Lower lobe of right lung (tissue), 2 donors: ENCODE measurements at regions not wholly inside any gene's neighbourhood (a gene's known extent, or its start where the extent isn't known, plus 50 kb on each side); places are given as distances from the start of the nearest gene placed in this dataset.

ENCODE experiments used
- ATAC-seq, 2 donors: fragments of 200-7000 bp; cut with Tn5 transposase; one replicate each; pipeline ENCODE4 v1.9.1; 2020 to 2022; ENCODE audit warnings: mild to moderate bottlenecking in 2 of 2, moderate library complexity in 2 of 2
- DNase-seq: peaks from one replicate; pipeline ENCODE4 v3.0.0-alpha.2; 2020
- H3K27ac ChIP-seq: fragments of 200-600 bp; one replicate; pipeline ENCODE4 v1.8.0; 2022
- H3K27me3 ChIP-seq: fragments of 200-600 bp; one replicate; pipeline ENCODE4 v1.8.0; 2022; ENCODE audit warnings: low read depth
- H3K36me3 ChIP-seq: fragments of 200-600 bp; one replicate; pipeline ENCODE4 v1.8.0; 2022; ENCODE audit warnings: mild to moderate bottlenecking
- H3K4me1 ChIP-seq: fragments of 200-600 bp; one replicate; pipeline ENCODE4 v1.8.0; 2022
- H3K4me3 ChIP-seq: fragments of 200-600 bp; one replicate; pipeline ENCODE4 v1.8.0; 2022; ENCODE audit warnings: mild to moderate bottlenecking
- H3K9me3 ChIP-seq: fragments of 200-600 bp; one replicate; pipeline ENCODE4 v1.8.0; 2022
- intact Hi-C: fragments of 100-400 bp; cut with DNase I; formaldehyde crosslinking; loops from one replicate; pipeline ENCODE4 v1.11.0; 2022
- TF ChIP-seq, protein P1 (sequence below): fragments of 200-600 bp; IDR thresholded peaks from one replicate; pipeline ENCODE4 v1.8.0; 2022; ENCODE audit warnings: antibody characterized with exemption, mild to moderate bottlenecking
- donor health status: DM: no; HTN: yes; CAD: no; lungs with severe emphysema.

- ATAC-seq: no peak
- no peaks in the 10 kb centered on the region for H3K27me3 ChIP-seq
- H3K4me3 ChIP-seq: no peak overlapping the region
- TF ChIP-seq, protein P1, sequence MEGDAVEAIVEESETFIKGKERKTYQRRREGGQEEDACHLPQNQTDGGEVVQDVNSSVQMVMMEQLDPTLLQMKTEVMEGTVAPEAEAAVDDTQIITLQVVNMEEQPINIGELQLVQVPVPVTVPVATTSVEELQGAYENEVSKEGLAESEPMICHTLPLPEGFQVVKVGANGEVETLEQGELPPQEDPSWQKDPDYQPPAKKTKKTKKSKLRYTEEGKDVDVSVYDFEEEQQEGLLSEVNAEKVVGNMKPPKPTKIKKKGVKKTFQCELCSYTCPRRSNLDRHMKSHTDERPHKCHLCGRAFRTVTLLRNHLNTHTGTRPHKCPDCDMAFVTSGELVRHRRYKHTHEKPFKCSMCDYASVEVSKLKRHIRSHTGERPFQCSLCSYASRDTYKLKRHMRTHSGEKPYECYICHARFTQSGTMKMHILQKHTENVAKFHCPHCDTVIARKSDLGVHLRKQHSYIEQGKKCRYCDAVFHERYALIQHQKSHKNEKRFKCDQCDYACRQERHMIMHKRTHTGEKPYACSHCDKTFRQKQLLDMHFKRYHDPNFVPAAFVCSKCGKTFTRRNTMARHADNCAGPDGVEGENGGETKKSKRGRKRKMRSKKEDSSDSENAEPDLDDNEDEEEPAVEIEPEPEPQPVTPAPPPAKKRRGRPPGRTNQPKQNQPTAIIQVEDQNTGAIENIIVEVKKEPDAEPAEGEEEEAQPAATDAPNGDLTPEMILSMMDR: no peak
- H3K4me1 ChIP-seq: no peaks in the 10 kb centered on the region
- DNase-seq: no peak
- no peaks in the 10 kb centered on the region for H3K9me3 ChIP-seq
- no peaks in the 10 kb centered on the region for H3K36me3 ChIP-seq
- intact Hi-C loops: no loop called here
- no peak overlapping the region for H3K27ac ChIP-seq
Observed at GRCh38 chr7:124429923-124430322, 335.7 kb downstream of the GPR37 start.

GRCh38 chr7:124428781-124429180, 336.8 kb downstream of the GPR37 start:
- Histone ChIP-seq H3K27ac (no peak overlapping the region), H3K4me3 (no peak overlapping the region), H3K9me3 (no peaks in the 10 kb centered on the region), H3K36me3 (no peaks in the 10 kb centered on the region), H3K27me3 (no peaks in the 10 kb centered on the region), H3K4me1 (no peaks in the 10 kb centered on the region)
- DNase-seq: no peak
- intact Hi-C loops: no loop called here
- TF ChIP-seq, protein P1: no peak
- ATAC-seq: no peak

DNA sequence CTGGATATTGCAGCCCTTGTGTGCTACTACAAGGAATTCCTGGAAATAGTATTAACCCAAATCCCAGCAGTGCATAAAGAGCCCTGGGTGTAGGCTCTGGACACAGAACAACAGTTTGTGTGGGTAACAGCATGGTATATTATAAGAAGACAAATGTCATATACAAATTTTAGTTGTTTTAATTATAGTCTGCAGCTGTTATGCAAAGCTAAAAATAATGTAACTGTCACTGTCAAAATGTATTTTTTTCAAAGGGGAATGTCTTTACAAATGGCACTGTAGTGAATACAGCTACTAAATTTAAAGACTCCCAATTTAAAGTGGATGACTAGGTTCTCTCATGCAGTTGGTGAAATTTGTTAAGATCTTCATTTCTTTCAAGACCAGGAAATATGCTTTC, 339.0 kb downstream of the GPR37 start:
- DNase-seq (no peak), ATAC-seq (no peak)
- H3K27me3 ChIP-seq: no peaks in the 10 kb centered on the region

GRCh38 chr7:124423863-124424262, 341.7 kb downstream of the GPR37 start:
- H3K36me3 ChIP-seq: no peaks in the 10 kb centered on the region
- TF ChIP-seq, protein P1: no peak
- no peaks in the 10 kb centered on the region for H3K27me3 ChIP-seq
- no peaks in the 10 kb centered on the region for H3K4me1 ChIP-seq
- intact Hi-C loops: no loop called here
- H3K4me3 ChIP-seq: no peak overlapping the region
- H3K9me3 ChIP-seq: no peaks in the 10 kb centered on the region
- DNase-seq: no peak
- ATAC-seq: no peak
- no peak overlapping the region for H3K27ac ChIP-seq

More for the DNA sequence above, 339.0 kb downstream of the GPR37 start:
- Histone ChIP-seq H3K9me3 (no peaks in the 10 kb centered on the region), H3K4me1 (no peaks in the 10 kb centered on the region), H3K27ac (no peak overlapping the region), H3K4me3 (no peak overlapping the region), H3K36me3 (no peaks in the 10 kb centered on the region)
- TF ChIP-seq, protein P1: no peak
- intact Hi-C loops: no loop called here

DNA sequence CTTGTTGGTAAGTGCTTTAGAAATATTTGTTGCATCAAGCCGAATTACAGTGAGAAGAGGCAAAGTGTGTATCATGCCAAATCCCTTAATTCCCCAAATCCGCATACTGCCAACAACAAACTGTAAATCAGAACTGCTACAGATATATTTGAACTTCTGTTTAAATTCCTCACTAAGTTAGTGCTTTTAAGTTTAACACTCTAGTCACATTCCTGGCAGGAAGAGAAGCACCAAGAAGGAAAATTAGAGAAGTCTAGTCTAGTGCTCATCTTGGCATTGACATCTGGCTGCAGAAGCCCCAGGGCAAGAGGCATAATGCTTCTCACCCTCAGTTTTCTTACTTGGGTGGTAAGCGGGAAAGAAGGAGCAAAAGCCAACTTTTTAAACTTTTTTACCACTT, 343.5 kb downstream of the GPR37 start:
- Histone ChIP-seq H3K9me3 (no peaks in the 10 kb centered on the region), H3K4me1 (no peaks in the 10 kb centered on the region), H3K36me3 (no peaks in the 10 kb centered on the region), H3K27ac (no peak overlapping the region), H3K27me3 (no peaks in the 10 kb centered on the region), H3K4me3 (no peak overlapping the region)
- no peak for ATAC-seq
- TF ChIP-seq, protein P1: no peak
- DNase-seq: no peak
- intact Hi-C loops: no loop called here

- Histone ChIP-seq H3K4me3 (no peak overlapping the region), H3K9me3 (no peaks in the 10 kb centered on the region), H3K27me3 (no peaks in the 10 kb centered on the region), H3K36me3 (no peaks in the 10 kb centered on the region), H3K4me1 (no peaks in the 10 kb centered on the region), H3K27ac (no peak overlapping the region)
- DNase-seq (no peak), ATAC-seq (no peak)
- TF ChIP-seq, protein P1: no peak
- intact Hi-C loops: no loop called here
Observed at GRCh38 chr7:124420367-124420766, 345.2 kb downstream of the GPR37 start.
